HepG2 (cell line): ENCODE measurements at regions not wholly inside any gene's neighbourhood (a gene's known extent, or its start where the extent isn't known, plus 50 kb on each side); places are given as distances from the start of the nearest gene placed in this dataset.

Experiments used
- ATAC-seq: fragments of 200-7000 bp; cut with Tn5 transposase; 3 replicates; pipeline ENCODE4 v1.9.1; 2020; ENCODE audit warnings: mild to moderate bottlenecking, moderate library complexity
- BruUV-seq: library from RNA; stranded (reverse); fragments of 400-500 nt; replicated peaks from 2 replicates; lab custom pipeline; 2021; lab: Mats Ljungman, UMichigan
- CTCF ChIA-PET: fragments of 300-600 bp; formaldehyde crosslinking; extraction: SDS; loops from one replicate; lab custom pipeline; 2021; ENCODE audit warnings: low total read pairs, inconsistent platforms, low intra/inter-chr PET ratio; lab: Yijun Ruan, JAX
- POLR2A ChIA-PET: fragments of 350-600 bp; sonication (Branson Sonifier 250); formaldehyde crosslinking; loops from one replicate; lab custom pipeline; 2020; ENCODE audit warnings: antibody characterized with exemption, inconsistent platforms; lab: Yijun Ruan, JAX
- DNase-seq: peaks from one replicate; pipeline ENCODE4 v3.0.0-alpha.2; 2015; ENCODE audit warnings: low spot score
- FAIRE-seq: peaks from 3 replicates; lab custom pipeline; 2011; peaks lifted over from hg19 to GRCh38; lab: Jason Lieb, UNC
- H2AFZ ChIP-seq: one replicate; pipeline ENCODE4 v1.6.1; 2011; ENCODE audit warnings: low read length, inconsistent platforms
- H3K27ac ChIP-seq: fragments of 300-600 bp; 3 replicates; pipeline ENCODE4 v1.8.0; 2011; ENCODE audit warnings: mixed run types, mild to moderate bottlenecking, mixed read lengths, low read length, inconsistent platforms; ENCODE audit not compliant: insufficient read depth; ENCODE audit errors: extremely low read length
- H3K27me3 ChIP-seq, 2 experiments: fragments of 200-600 bp in 1 of 2; 2 replicates in 1 of 2; 3 replicates in 1 of 2; pipeline versions ENCODE4 v1.6.0 to v1.8.0; 2011; ENCODE audit warnings: low read length in 2 of 2, mild to moderate bottlenecking in 2 of 2, moderate library complexity in 2 of 2, inconsistent platforms in 1 of 2; ENCODE audit not compliant: insufficient read depth in 2 of 2, control insufficient read depth in 1 of 2
- H3K36me3 ChIP-seq, 2 experiments: fragments of 200-600 bp in 1 of 2; replicated peaks in 1 of 2; 2 replicates in 1 of 2; 3 replicates in 1 of 2; pipeline versions ENCODE4 v1.5.1 to v1.8.0; 2011; ENCODE audit warnings: low read length in 2 of 2, inconsistent platforms in 1 of 2; ENCODE audit not compliant: insufficient read depth in 2 of 2, control insufficient read depth in 1 of 2
- H3K4me1 ChIP-seq: 2 replicates; pipeline ENCODE4 v1.5.1; 2012; ENCODE audit warnings: low read length, inconsistent platforms; ENCODE audit not compliant: insufficient read depth
- H3K4me2 ChIP-seq: 2 replicates; pipeline ENCODE4 v1.6.0; 2011; ENCODE audit warnings: low read depth, low read length, inconsistent platforms
- H3K4me3 ChIP-seq, 3 experiments: fragments of 200-600 bp in 1 of 3; sonication (generic), shearing (Covaris generic) in 1 of 3; replicated peaks in 1 of 3; 2 replicates each; pipeline ENCODE4 v1.5.1; 2011 to 2016; ENCODE audit warnings: low read length in 3 of 3, inconsistent platforms in 2 of 3, low read depth in 2 of 3, mild to moderate bottlenecking in 2 of 3, control low read depth in 1 of 3, mixed read lengths in 1 of 3; ENCODE audit not compliant: insufficient read depth in 1 of 3
- H3K79me2 ChIP-seq: one replicate; pipeline ENCODE4 v1.6.1; 2011; ENCODE audit warnings: low read length, inconsistent platforms; ENCODE audit not compliant: insufficient read depth
- H3K9ac ChIP-seq: 2 replicates; pipeline ENCODE4 v1.6.0; 2011; ENCODE audit warnings: mild to moderate bottlenecking, low read depth, low read length, inconsistent platforms; ENCODE audit not compliant: insufficient read depth
- H3K9me3 ChIP-seq: 2 replicates; pipeline ENCODE4 v1.5.1; 2012; ENCODE audit warnings: mild to moderate bottlenecking, low read length
- H4K20me1 ChIP-seq: 2 replicates; pipeline ENCODE4 v1.6.0; 2011; ENCODE audit warnings: inconsistent platforms, mild to moderate bottlenecking, low read length, moderate library complexity; ENCODE audit not compliant: insufficient read depth
- AHR ChIP-seq: IDR thresholded peaks from 2 replicates; pipeline ENCODE4 v1.6.1; 2018; ENCODE audit warnings: missing genetic modification reagents, missing compliant biosample characterization
- BHLHE40 ChIP-seq: IDR thresholded peaks from 2 replicates; pipeline ENCODE4 v1.6.1; 2011; ENCODE audit warnings: low read length, improper control_type of control experiment
- CHD2 ChIP-seq: IDR thresholded peaks from 2 replicates; pipeline ENCODE4 v1.6.1; 2011; ENCODE audit warnings: low read depth, low read length, improper control_type of control experiment
- RCOR2 ChIP-seq: IDR thresholded peaks from 2 replicates; pipeline ENCODE4 v1.6.1; 2016; ENCODE audit warnings: missing biosample characterization, missing genetic modification reagents
- ZSCAN21 ChIP-seq: sonication (generic); formaldehyde crosslinking; IDR thresholded peaks from 2 replicates; pipeline ENCODE4 v1.8.0; 2022; ENCODE audit warnings: mild to moderate bottlenecking, missing genetic modification reagents, moderate library complexity, borderline replicate concordance
- WGBS: methylation state at CpG from one replicate; pipeline ENCODE4 v1.1.6; 2017; ENCODE audit warnings: low lambda C conversion rate; 5-methylcytosine and 5-hydroxymethylcytosine counted together
- in situ Hi-C: cut with HindIII; loops from 2 replicates; pipeline ENCODE4 v1.10.0; 2017; ENCODE audit warnings: low pct_unique_long_range_greater_than_20kb; ENCODE audit not compliant: extremely low pct_ligation_motif_present
- intact Hi-C: fragments of 100-400 bp; cut with micrococcal nuclease; formaldehyde crosslinking; loops from one replicate; pipeline ENCODE4 v1.10.0; 2022; ENCODE audit not compliant: unreplicated experiment
- TF ChIP-seq, protein P1 (sequence below): sonication (generic); formaldehyde crosslinking; IDR thresholded peaks from 2 replicates; pipeline ENCODE4 v1.5.0; 2020; ENCODE audit warnings: mild to moderate bottlenecking, missing genetic modification reagents, moderate library complexity

- H3K9ac ChIP-seq = no peak overlapping the region
- in situ Hi-C loops (no loop called here), intact Hi-C loops (no loop called here)
- H3K79me2 ChIP-seq = no peaks in the 10 kb centered on the region
- H3K9me3 ChIP-seq = no peaks in the 10 kb centered on the region
- DNase-seq = no peak
- no peak overlapping the region for H2AFZ ChIP-seq
- H3K36me3 ChIP-seq = no peaks in the 10 kb centered on the region
- FAIRE-seq = no peak
- no peak overlapping the region for H3K4me3 ChIP-seq
- no peak overlapping the region for H3K27ac ChIP-seq
- H3K4me2 ChIP-seq = no peak overlapping the region
- ATAC-seq = no peak
- no peaks in the 10 kb centered on the region for H3K4me1 ChIP-seq
- TF ChIP-seq ZSCAN21 (CRISPR knock-in tag) (no peak), CHD2 (no peak), BHLHE40 (no peak)
- TF ChIP-seq, protein P1, sequence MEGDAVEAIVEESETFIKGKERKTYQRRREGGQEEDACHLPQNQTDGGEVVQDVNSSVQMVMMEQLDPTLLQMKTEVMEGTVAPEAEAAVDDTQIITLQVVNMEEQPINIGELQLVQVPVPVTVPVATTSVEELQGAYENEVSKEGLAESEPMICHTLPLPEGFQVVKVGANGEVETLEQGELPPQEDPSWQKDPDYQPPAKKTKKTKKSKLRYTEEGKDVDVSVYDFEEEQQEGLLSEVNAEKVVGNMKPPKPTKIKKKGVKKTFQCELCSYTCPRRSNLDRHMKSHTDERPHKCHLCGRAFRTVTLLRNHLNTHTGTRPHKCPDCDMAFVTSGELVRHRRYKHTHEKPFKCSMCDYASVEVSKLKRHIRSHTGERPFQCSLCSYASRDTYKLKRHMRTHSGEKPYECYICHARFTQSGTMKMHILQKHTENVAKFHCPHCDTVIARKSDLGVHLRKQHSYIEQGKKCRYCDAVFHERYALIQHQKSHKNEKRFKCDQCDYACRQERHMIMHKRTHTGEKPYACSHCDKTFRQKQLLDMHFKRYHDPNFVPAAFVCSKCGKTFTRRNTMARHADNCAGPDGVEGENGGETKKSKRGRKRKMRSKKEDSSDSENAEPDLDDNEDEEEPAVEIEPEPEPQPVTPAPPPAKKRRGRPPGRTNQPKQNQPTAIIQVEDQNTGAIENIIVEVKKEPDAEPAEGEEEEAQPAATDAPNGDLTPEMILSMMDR (CRISPR knock-in tag) = no peak
- BruUV-seq = no TSS peak
- H4K20me1 ChIP-seq = no peaks in the 10 kb centered on the region
- peaks cover 0 to 5% of the 10 kb centered on the region in 2 experiments; a peak in 1 of 5 replicates for H3K27me3 ChIP-seq
- POLR2A ChIA-PET = no interaction called here
- 0% methylated on average over 3 of the region's 3 CpGs for WGBS
- CTCF ChIA-PET = no interaction called here
These were observed 120.4 kb upstream of the PLCB4 start for GRCh38 chr20:8948442-8949020.

GRCh38 chr20:8951164-8951563 lies 117.7 kb upstream of the PLCB4 start:
- H4K20me1 ChIP-seq = no peaks in the 10 kb centered on the region
- 42% methylated on average over 4 of the region's 4 CpGs for WGBS
- no peaks in the 10 kb centered on the region for H3K9me3 ChIP-seq
- no peak overlapping the region for H3K27ac ChIP-seq
- H3K4me2 ChIP-seq = no peak overlapping the region
- POLR2A ChIA-PET = no interaction called here
- no peaks in the 10 kb centered on the region for H3K79me2 ChIP-seq
- DNase-seq = no peak
- intact Hi-C loops (no loop called here), in situ Hi-C loops (no loop called here)
- peaks cover 0 to 5% of the 10 kb centered on the region in 2 experiments; a peak in 1 of 5 replicates for H3K27me3 ChIP-seq
- no TSS peak for BruUV-seq
- no peak for FAIRE-seq
- H3K4me3 ChIP-seq = no peak overlapping the region
- H2AFZ ChIP-seq = no peak overlapping the region
- no peak for TF ChIP-seq RCOR2 (CRISPR knock-in tag)
- no peak for TF ChIP-seq AHR
- CTCF ChIA-PET = no interaction called here
- no peak overlapping the region for H3K9ac ChIP-seq
- H3K36me3 ChIP-seq = no peaks in the 10 kb centered on the region
- no peak for ATAC-seq
- H3K4me1 ChIP-seq = no peaks in the 10 kb centered on the region
